AG10803 (cell line): ENCODE measurements at regions not wholly inside any gene's neighbourhood (a gene's known extent, or its start where the extent isn't known, plus 50 kb on each side); places are given as distances from the start of the nearest gene placed in this dataset.

Source experiments
- DNase-seq: peaks from one replicate; pipeline ENCODE4 v3.0.0; 2010; ENCODE audit warnings: low read depth
- H3K4me3 ChIP-seq: 2 replicates; pipeline ENCODE4 v1.5.1; 2011; ENCODE audit warnings: mild to moderate bottlenecking, low read length, control low read depth
- TF ChIP-seq, protein P1 (sequence below): conservative IDR thresholded peaks from 2 replicates; pipeline ENCODE4 v1.5.1; 2011; ENCODE audit warnings: mild to moderate bottlenecking, low read length, control low read depth, inconsistent platforms

DNA sequence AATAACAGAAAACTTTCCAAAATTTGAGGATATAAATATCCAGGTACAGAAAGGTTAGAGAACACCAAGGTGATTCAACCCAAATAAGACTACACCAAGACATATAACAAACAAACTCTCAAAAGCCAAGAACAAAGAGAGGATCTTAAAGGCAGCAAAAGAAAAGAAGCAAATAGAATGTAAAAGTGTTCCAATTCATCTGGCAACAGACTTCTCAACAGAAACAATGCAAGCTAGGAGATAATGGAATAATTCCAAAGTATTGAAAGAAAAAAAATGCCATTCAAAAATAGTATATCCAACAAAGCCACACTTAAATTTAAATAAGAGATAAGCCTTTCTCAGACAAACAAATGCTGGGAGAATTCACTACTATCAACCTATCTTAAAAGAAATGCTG lies 153.0 kb upstream of the FAT3 start:
- no peak for DNase-seq
- H3K4me3 ChIP-seq = no peak overlapping the region
- TF ChIP-seq, protein P1, sequence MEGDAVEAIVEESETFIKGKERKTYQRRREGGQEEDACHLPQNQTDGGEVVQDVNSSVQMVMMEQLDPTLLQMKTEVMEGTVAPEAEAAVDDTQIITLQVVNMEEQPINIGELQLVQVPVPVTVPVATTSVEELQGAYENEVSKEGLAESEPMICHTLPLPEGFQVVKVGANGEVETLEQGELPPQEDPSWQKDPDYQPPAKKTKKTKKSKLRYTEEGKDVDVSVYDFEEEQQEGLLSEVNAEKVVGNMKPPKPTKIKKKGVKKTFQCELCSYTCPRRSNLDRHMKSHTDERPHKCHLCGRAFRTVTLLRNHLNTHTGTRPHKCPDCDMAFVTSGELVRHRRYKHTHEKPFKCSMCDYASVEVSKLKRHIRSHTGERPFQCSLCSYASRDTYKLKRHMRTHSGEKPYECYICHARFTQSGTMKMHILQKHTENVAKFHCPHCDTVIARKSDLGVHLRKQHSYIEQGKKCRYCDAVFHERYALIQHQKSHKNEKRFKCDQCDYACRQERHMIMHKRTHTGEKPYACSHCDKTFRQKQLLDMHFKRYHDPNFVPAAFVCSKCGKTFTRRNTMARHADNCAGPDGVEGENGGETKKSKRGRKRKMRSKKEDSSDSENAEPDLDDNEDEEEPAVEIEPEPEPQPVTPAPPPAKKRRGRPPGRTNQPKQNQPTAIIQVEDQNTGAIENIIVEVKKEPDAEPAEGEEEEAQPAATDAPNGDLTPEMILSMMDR = no peak

DNA sequence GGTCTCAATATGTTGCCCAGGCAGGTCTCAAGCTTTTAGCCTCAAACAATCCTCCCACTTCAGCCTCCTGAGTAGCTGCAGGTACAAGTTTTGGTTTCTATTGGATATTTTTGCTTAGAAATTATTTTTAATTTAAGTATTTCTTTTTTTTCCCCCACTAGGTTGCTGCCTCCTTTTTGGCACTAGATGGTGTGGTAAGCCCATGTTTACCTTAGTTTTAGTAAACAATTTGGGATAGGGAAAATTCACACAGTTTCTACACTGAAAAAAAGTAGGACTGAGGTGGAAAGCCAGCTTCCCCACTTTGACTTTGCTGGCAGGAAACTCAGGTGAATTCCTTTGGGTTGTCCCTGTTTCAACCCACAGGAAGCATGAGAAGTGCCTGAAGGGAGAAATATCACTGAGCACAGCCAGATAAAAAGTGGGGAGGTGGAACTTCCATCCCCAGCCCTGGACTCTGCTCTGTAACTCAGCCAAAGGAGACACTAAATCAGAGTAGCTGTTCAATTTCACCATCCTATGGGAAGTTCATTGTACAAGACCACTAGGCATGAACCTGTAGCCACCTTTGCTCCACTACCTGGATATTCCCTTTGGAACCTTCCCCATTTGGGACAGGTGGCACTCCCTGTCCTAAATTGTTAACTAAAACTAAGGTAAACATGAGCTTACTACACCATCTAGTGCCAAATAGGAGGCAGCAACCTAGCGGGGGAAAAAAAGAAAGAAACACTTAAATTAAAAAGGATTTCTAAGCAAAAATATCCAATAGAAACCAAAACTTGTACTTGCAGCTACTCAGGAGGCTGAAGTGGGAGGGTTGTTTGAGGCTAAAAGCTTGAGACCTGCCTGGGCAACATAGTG lies 154.4 kb upstream of the FAT3 start:
- DNase-seq = peak; percentile 5
- H3K4me3 ChIP-seq = no peak overlapping the region
- TF ChIP-seq, protein P1 = peak; percentile 43

DNA sequence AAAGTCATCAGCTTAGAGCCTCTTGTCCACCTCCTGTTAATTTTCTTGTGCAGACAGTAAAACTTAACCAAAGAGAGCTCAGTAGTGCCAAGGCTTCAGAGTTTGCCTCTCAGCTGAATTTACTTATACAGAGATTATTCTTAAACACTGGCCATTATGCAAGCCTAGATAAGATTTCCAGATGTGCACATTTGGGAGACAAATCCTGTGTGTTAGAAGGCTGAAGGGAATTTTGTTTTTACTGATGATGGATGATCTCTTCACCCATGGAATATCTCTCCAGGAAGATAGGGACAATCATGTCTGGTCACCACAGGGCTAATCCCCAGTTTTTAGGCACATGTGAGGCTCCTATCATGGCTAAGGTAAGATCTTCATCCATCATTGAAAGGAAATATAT lies 157.6 kb upstream of the FAT3 start:
- DNase-seq = no peak
- TF ChIP-seq, protein P1 = no peak
- H3K4me3 ChIP-seq = no peak overlapping the region

DNA sequence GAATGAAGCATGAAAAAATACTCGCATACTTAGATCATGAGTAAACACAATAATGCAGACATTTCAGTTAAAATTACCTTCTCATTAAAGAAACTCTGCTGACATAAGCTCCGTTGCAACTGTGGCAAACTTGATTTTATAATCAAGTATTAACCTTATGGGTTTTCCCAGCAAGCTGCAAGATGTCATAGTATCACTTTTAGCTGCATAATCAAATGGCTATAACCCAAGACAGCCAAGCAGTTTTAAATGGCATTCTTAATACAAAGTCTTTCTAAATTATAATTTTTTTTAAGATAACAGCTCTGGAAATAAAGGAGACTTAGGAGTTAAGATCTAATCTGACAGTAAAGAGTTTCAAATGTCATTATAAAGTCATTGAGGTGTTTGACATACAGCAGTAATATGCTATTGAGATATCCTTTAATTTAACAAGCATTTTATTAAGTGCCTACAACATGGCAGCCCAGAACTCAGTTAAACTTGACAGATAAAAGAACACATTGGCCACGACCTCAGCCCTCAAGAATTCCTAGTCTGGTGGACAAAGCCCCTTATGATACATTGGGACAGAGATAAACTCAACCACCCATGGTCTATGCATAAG lies 163.1 kb upstream of the FAT3 start:
- no peak overlapping the region for H3K4me3 ChIP-seq
- TF ChIP-seq, protein P1 = no peak
- DNase-seq = no peak

DNA sequence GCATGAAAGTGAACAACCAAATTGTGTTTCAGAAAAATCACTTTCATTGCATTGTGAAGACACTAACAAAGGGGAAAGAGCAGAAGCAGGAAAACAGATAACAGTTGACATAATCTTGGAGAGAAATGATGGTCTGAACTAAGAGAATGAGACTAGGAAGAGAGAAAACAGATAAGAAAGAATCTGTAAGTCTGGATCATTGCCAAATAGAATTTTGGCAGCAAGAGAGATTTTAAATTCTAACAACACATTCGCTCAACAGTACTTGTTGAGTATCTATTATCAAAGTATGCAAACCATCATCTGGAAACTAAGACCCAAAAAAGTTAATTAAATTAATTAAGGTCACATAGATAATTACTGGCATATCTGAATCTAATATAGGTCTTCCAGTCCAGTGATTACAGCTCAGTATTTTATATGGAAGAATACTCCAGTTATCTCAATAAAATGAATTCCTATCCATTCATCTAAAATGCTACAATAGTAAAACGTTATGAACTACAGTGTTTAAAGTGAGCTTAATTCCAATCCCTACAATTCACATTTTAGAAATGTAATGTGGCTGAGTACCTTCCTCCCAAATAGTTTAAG lies 166.7 kb upstream of the FAT3 start:
- TF ChIP-seq, protein P1 = no peak
- DNase-seq = no peak
- no peak overlapping the region for H3K4me3 ChIP-seq

DNA sequence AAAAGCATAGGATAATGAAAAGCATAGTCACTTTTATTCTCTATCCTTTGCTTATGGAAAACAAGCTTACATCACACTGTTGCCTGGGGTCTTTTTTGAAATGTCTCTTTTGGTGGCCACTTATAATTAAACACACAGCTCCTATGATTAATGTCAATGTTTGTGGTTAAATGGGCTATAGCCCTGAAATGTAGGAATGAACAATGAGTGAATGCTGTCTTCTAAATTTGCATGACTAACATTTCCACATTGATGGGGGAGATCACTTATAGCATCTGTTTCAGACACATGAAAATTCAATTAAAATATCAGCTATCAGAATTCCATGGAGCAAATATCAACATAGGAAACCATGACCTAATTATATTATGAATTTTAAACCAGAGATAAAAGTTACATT lies 171.4 kb upstream of the FAT3 start:
- no peak for DNase-seq
- no peak overlapping the region for H3K4me3 ChIP-seq

More for the DNA sequence above, 171.4 kb upstream of the FAT3 start:
- TF ChIP-seq, protein P1 = no peak
